ENCODE measurements at regions not wholly inside any gene's neighbourhood (a gene's known extent, or its start where the extent isn't known, plus 50 kb on each side); places are given as distances from the start of the nearest gene placed in this dataset.

DNA sequence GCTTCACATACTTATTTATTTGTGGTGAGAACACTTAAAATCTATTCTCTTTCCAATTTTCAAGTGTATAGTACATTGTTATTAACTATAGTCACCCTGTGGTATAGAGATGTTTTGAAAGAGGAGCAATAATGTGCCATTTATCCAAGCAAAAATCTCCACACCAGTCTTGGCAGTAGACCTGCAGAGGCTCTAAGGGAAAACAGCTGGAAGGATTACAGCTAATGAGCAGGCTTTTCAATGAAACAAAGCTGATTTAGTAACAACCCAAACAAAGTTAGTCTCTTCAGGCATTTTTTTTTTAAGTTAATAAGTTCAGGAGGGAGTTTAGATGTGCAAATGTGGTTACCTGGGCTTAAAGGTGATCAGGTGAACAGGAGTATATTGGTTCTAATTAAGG is 101.9 kb downstream of the EVX1 start:
- no peaks in the 10 kb centered on the region for H3K4me1 ChIP-seq
- no peaks in the 10 kb centered on the region for H3K9me3 ChIP-seq (replicated peaks)
- intact Hi-C loops (cut with micrococcal nuclease): no loop called here
- peaks cover 56% of the 10 kb centered on the region for H3K27me3 ChIP-seq (ENCODE audit: low read depth)
- no peaks in the 10 kb centered on the region for H3K36me3 ChIP-seq
- H3K4me3 ChIP-seq: no peak overlapping the region
- H3K27ac ChIP-seq (replicated peaks): no peak overlapping the region
- TF ChIP-seq, protein P1, sequence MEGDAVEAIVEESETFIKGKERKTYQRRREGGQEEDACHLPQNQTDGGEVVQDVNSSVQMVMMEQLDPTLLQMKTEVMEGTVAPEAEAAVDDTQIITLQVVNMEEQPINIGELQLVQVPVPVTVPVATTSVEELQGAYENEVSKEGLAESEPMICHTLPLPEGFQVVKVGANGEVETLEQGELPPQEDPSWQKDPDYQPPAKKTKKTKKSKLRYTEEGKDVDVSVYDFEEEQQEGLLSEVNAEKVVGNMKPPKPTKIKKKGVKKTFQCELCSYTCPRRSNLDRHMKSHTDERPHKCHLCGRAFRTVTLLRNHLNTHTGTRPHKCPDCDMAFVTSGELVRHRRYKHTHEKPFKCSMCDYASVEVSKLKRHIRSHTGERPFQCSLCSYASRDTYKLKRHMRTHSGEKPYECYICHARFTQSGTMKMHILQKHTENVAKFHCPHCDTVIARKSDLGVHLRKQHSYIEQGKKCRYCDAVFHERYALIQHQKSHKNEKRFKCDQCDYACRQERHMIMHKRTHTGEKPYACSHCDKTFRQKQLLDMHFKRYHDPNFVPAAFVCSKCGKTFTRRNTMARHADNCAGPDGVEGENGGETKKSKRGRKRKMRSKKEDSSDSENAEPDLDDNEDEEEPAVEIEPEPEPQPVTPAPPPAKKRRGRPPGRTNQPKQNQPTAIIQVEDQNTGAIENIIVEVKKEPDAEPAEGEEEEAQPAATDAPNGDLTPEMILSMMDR (IDR thresholded peaks at IDR 0.05; ENCODE audit: borderline replicate concordance): no peak
- DNase-seq: no peak

DNA sequence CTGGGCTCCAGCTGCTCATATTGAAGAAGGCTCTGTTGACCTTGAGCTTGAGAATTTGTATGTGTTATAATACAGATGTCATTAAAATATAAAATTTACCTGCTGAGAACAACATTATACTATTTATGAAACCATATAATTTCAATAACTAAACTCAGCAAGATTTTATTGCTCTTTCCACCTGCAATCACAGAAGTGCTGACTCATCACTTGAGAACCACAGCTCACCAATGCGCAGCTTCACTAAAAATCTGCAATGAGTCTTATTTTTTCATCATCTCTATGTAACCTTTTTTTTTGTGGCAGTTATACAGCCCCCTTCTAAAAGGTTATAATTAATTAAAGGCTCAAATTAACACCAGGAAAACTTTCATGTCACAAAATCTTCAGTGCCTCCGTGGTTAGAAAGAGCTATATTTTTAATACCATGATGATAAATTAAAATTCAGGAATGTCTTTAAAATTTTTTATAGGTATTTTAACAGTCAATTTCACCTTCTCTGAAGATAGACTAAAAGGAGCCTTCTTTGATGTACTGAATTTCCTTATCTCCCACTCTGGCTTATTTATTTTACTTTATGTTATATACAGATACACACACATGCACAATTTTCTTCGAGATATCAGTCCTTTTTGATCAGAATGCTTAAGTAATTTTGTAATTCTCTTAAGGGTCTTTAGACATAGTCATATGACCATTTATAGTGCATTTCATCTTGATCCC is 102.7 kb downstream of the EVX1 start:
- peaks cover 55% of the 10 kb centered on the region for H3K27me3 ChIP-seq (ENCODE audit: low read depth)
- TF ChIP-seq, protein P1 (IDR thresholded peaks at IDR 0.05; ENCODE audit: borderline replicate concordance): no peak
- no peaks in the 10 kb centered on the region for H3K36me3 ChIP-seq
- no peak overlapping the region for H3K27ac ChIP-seq (replicated peaks)
- H3K9me3 ChIP-seq (replicated peaks): no peaks in the 10 kb centered on the region
- intact Hi-C loops (cut with micrococcal nuclease): no loop called here
- no peaks in the 10 kb centered on the region for H3K4me1 ChIP-seq
- DNase-seq: no peak
- no peak overlapping the region for H3K4me3 ChIP-seq

DNA sequence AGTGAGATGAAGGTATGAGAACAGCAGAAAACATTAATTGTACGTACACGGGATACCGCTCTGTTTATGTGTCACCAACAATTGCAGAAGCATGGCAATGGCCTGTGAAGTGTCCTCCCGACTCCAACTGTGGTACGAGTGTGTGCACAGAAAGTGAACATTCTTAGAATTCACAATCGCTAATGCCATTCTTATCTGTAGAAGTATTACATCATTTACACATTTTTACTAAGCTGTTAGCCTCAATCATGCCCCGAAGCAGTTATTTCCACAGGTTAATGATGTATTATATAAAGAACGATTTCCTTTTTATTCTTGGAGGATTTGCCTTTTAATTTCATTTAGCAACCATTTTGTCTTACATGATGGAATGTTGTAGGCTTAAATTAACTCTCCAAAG is 103.4 kb downstream of the EVX1 start:
- intact Hi-C loops (cut with micrococcal nuclease): no loop called here
- no peak for DNase-seq
- TF ChIP-seq, protein P1 (IDR thresholded peaks at IDR 0.05; ENCODE audit: borderline replicate concordance): no peak
- no peaks in the 10 kb centered on the region for H3K4me1 ChIP-seq
- peaks cover 49% of the 10 kb centered on the region for H3K27me3 ChIP-seq (ENCODE audit: low read depth)
- no peak overlapping the region for H3K4me3 ChIP-seq
- no peaks in the 10 kb centered on the region for H3K9me3 ChIP-seq (replicated peaks)
- H3K36me3 ChIP-seq: no peaks in the 10 kb centered on the region
- H3K27ac ChIP-seq (replicated peaks): no peak overlapping the region

DNA sequence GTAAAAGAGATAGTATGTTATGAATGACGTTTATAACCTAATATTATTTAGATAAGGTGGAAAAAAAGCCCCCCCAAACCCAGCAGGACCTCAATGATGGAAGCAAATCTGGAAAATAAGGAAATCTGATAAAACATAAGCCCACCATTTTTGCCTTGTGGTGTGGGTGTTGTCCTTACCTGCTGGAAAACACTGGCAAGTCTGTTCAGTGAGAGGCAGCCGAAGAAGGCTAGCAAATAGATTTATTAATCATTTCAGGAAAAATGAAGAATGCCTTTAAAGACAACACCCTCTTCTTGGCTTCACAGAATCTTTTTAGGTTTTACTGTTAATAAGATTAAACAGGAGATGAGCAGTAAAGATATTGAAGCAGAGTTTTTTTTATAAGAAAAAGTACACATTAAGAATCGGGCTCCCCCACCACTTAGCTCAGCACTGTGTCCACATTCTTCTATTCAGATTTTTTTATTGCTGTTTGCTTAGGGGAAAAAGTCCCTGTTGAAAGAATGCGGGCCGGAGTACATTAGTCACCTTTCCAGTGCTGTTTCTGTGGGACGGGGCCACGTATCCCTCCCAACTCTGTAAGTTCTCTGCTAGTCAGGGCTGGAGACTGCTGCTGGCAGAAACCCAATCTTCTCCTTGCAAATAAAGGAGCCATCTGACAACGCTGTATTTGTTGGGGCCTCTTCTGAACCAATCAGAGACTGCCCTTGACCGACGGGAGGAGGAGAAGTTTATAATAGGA is 104.1 kb downstream of the EVX1 start:
- no peaks in the 10 kb centered on the region for H3K9me3 ChIP-seq (replicated peaks)
- H3K4me3 ChIP-seq: no peak overlapping the region
- TF ChIP-seq, protein P1 (IDR thresholded peaks at IDR 0.05; ENCODE audit: borderline replicate concordance): no peak
- H3K4me1 ChIP-seq: no peaks in the 10 kb centered on the region
- no peaks in the 10 kb centered on the region for H3K36me3 ChIP-seq
- intact Hi-C loops (cut with micrococcal nuclease): no loop called here
- no peak overlapping the region for H3K27ac ChIP-seq (replicated peaks)
- DNase-seq: no peak
- peaks cover 41% of the 10 kb centered on the region for H3K27me3 ChIP-seq (ENCODE audit: low read depth)

DNA sequence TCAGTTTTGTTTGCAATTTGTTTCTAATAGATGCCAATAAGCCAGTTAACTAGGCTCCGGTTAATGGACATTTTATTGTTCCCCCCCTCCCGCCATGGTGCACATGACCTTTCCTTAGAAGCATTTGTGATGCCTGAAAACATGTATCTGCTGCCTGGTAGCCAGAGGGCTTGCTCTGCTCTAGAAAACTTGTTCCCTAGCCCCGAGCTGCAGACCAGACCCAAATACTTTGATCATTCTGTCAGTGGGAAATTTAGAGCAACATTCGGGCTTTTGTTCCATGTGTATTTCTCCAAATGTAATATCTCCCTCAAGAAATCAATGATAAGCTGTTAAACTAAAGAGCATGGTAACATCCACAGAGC is 104.7 kb downstream of the EVX1 start:
- Histone ChIP-seq H3K36me3 (no peaks in the 10 kb centered on the region), H3K4me1 (no peaks in the 10 kb centered on the region), H3K9me3 (replicated peaks) (no peaks in the 10 kb centered on the region), H3K4me3 (no peak overlapping the region), H3K27ac (replicated peaks) (no peak overlapping the region), H3K27me3 (ENCODE audit: low read depth) (peaks cover 40% of the 10 kb centered on the region)
- intact Hi-C loops (cut with micrococcal nuclease): no loop called here
- TF ChIP-seq, protein P1 (IDR thresholded peaks at IDR 0.05; ENCODE audit: borderline replicate concordance): no peak
- no peak for DNase-seq

Data from left ventricle myocardium inferior (tissue), 1 donor.